AG10803 (cell line): ENCODE measurements at regions not wholly inside any gene's neighbourhood (a gene's known extent, or its start where the extent isn't known, plus 50 kb on each side); places are given as distances from the start of the nearest gene placed in this dataset.

ENCODE experiments used
- DNase-seq: peaks from one replicate; pipeline ENCODE4 v3.0.0; 2010; ENCODE audit warnings: low read depth
- H3K4me3 ChIP-seq: 2 replicates; pipeline ENCODE4 v1.5.1; 2011; ENCODE audit warnings: mild to moderate bottlenecking, low read length, control low read depth
- CTCF ChIP-seq: conservative IDR thresholded peaks from 2 replicates; pipeline ENCODE4 v1.5.1; 2011; ENCODE audit warnings: mild to moderate bottlenecking, low read length, control low read depth, inconsistent platforms

- no peak overlapping the region for H3K4me3 ChIP-seq
- no peak for TF ChIP-seq CTCF
- DNase-seq = no peak
Observed at GRCh38 chr18:30376515-30376914, 666.0 kb downstream of the DSC3 start.

- no peak overlapping the region for H3K4me3 ChIP-seq
- DNase-seq = no peak
- TF ChIP-seq CTCF = no peak
Observed at GRCh38 chr18:30361864-30362540, 680.5 kb downstream of the DSC3 start.

GRCh38 chr18:30359521-30359920 is 683.0 kb downstream of the DSC3 start:
- no peak overlapping the region for H3K4me3 ChIP-seq
- no peak for TF ChIP-seq CTCF
- DNase-seq = no peak

GRCh38 chr18:30358555-30358954 is 684.0 kb downstream of the DSC3 start:
- no peak overlapping the region for H3K4me3 ChIP-seq
- no peak for TF ChIP-seq CTCF
- DNase-seq = no peak

GRCh38 chr18:30352551-30353168 is 689.9 kb downstream of the DSC3 start:
- no peak for DNase-seq
- TF ChIP-seq CTCF = no peak

GRCh38 chr18:30350263-30350662 is 692.3 kb downstream of the DSC3 start:
- H3K4me3 ChIP-seq = no peak overlapping the region
- no peak for TF ChIP-seq CTCF

More at GRCh38 chr18:30352551-30353168, 689.9 kb downstream of the DSC3 start:
- H3K4me3 ChIP-seq = no peak overlapping the region

GRCh38 chr18:30343090-30343489 is 699.5 kb downstream of the DSC3 start:
- DNase-seq = no peak
- H3K4me3 ChIP-seq = no peak overlapping the region
- TF ChIP-seq CTCF = no peak

More at GRCh38 chr18:30350263-30350662, 692.3 kb downstream of the DSC3 start:
- DNase-seq = no peak
